HG02938 (cell line): ENCODE measurements at regions not wholly inside any gene's neighbourhood (a gene's known extent, or its start where the extent isn't known, plus 50 kb on each side); places are given as distances from the start of the nearest gene placed in this dataset.

Experiments
- ATAC-seq: cut with Tn5 transposase; IDR thresholded peaks from one replicate; pipeline ENCODE4 v1.9.1; 2021; ENCODE audit warnings: mild to moderate bottlenecking, moderate library complexity; ENCODE audit not compliant: unreplicated experiment

- no peak for ATAC-seq
Measured at GRCh38 chr5:167708449-167708848, 583.0 kb upstream of the WWC1 start.

GRCh38 chr5:167709625-167710024, 581.8 kb upstream of the WWC1 start:
- ATAC-seq = no peak

- ATAC-seq = no peak
Measured at GRCh38 chr5:167710444-167711073, 580.9 kb upstream of the WWC1 start.

GRCh38 chr5:167712986-167713585, 578.4 kb upstream of the WWC1 start:
- no peak for ATAC-seq

- no peak for ATAC-seq
Measured at GRCh38 chr5:167713896-167714295, 577.5 kb upstream of the WWC1 start.

- no peak for ATAC-seq
Measured at GRCh38 chr5:167716126-167716775, 575.2 kb upstream of the WWC1 start.

- no peak for ATAC-seq
Measured at GRCh38 chr5:167720259-167720658, 571.2 kb upstream of the WWC1 start.

- no peak for ATAC-seq
Measured at GRCh38 chr5:167720676-167721260, 570.7 kb upstream of the WWC1 start.

- no peak for ATAC-seq
Measured at GRCh38 chr5:167721926-167722440, 569.5 kb upstream of the WWC1 start.

GRCh38 chr5:167723254-167723871, 568.1 kb upstream of the WWC1 start:
- peak; percentile 98 for ATAC-seq

- no peak for ATAC-seq
Measured at GRCh38 chr5:167725264-167725663, 566.2 kb upstream of the WWC1 start.

GRCh38 chr5:167725741-167726140, 565.7 kb upstream of the WWC1 start:
- ATAC-seq = no peak

- ATAC-seq = no peak
Measured at GRCh38 chr5:167726642-167727041, 564.8 kb upstream of the WWC1 start.

- ATAC-seq = no peak
Measured at GRCh38 chr5:167730121-167730520, 561.3 kb upstream of the WWC1 start.

GRCh38 chr5:167730656-167731055, 560.8 kb upstream of the WWC1 start:
- no peak for ATAC-seq

- ATAC-seq = no peak
Measured at GRCh38 chr5:167731951-167732350, 559.5 kb upstream of the WWC1 start.

GRCh38 chr5:167732499-167732898, 558.9 kb upstream of the WWC1 start:
- no peak for ATAC-seq

- no peak for ATAC-seq
Measured at GRCh38 chr5:167736992-167737391, 554.5 kb upstream of the WWC1 start.

- no peak for ATAC-seq
Measured at GRCh38 chr5:167743695-167744464, 547.6 kb upstream of the WWC1 start.

- ATAC-seq = no peak
Measured at GRCh38 chr5:167745868-167746267, 545.6 kb upstream of the WWC1 start.

- no peak for ATAC-seq
Measured at GRCh38 chr5:167750586-167750985, 540.9 kb upstream of the WWC1 start.
